GM12891 (cell line): ENCODE measurements at regions not wholly inside any gene's neighbourhood (a gene's known extent, or its start where the extent isn't known, plus 50 kb on each side); places are given as distances from the start of the nearest gene placed in this dataset.

Experiments used
- POLR2A ChIP-seq: IDR thresholded peaks from 2 replicates; pipeline ENCODE4 v1.6.1; 2011; ENCODE audit warnings: low read depth, low read length, control low read depth
- POLR2AphosphoS5 ChIP-seq: IDR thresholded peaks from 2 replicates; pipeline ENCODE4 v1.6.1; 2011; ENCODE audit warnings: low read depth, low read length, control low read depth
- SPI1 ChIP-seq: IDR thresholded peaks from 2 replicates; pipeline ENCODE4 v1.6.1; 2011; ENCODE audit warnings: low read depth, low read length, control low read depth

- TF ChIP-seq SPI1, result no peak
- TF ChIP-seq POLR2AphosphoS5, result no peak
- TF ChIP-seq POLR2A, result no peak
These were observed 376.9 kb downstream of the PPP3CA start for GRCh38 chr4:100970414-100970813.
